GM18909 (cell line): ENCODE measurements at regions not wholly inside any gene's neighbourhood (a gene's known extent, or its start where the extent isn't known, plus 50 kb on each side); places are given as distances from the start of the nearest gene placed in this dataset.

ENCODE experiments used
- ATAC-seq: cut with Tn5 transposase; IDR thresholded peaks from one replicate; pipeline ENCODE4 v1.9.1; 2021; ENCODE audit warnings: mild to moderate bottlenecking; ENCODE audit not compliant: unreplicated experiment, poor library complexity

GRCh38 chr10:104574427-104574826 is 66.7 kb upstream of the SORCS3 start:
- ATAC-seq: no peak

GRCh38 chr10:104574838-104575237 is 66.3 kb upstream of the SORCS3 start:
- no peak for ATAC-seq

GRCh38 chr10:104576611-104577010 is 64.5 kb upstream of the SORCS3 start:
- ATAC-seq: no peak

- no peak for ATAC-seq
Observed at GRCh38 chr10:104577163-104577562, 63.9 kb upstream of the SORCS3 start.

GRCh38 chr10:104577861-104578521 is 63.1 kb upstream of the SORCS3 start:
- ATAC-seq: no peak

GRCh38 chr10:104578671-104579070 is 62.4 kb upstream of the SORCS3 start:
- no peak for ATAC-seq

GRCh38 chr10:104579136-104579535 is 62.0 kb upstream of the SORCS3 start:
- no peak for ATAC-seq

- ATAC-seq: no peak
Observed at GRCh38 chr10:104580321-104580720, 60.8 kb upstream of the SORCS3 start.

GRCh38 chr10:104580774-104581675 is 60.1 kb upstream of the SORCS3 start:
- ATAC-seq: peak; percentile 85

GRCh38 chr10:104581884-104582601 is 59.0 kb upstream of the SORCS3 start:
- no peak for ATAC-seq

GRCh38 chr10:104582602-104582951 is 58.5 kb upstream of the SORCS3 start:
- ATAC-seq: no peak

GRCh38 chr10:104582966-104583365 is 58.1 kb upstream of the SORCS3 start:
- no peak for ATAC-seq

- no peak for ATAC-seq
Observed at GRCh38 chr10:104584541-104584940, 56.5 kb upstream of the SORCS3 start.

GRCh38 chr10:104587751-104588150 is 53.3 kb upstream of the SORCS3 start:
- no peak for ATAC-seq

GRCh38 chr10:104589431-104589830 is 51.7 kb upstream of the SORCS3 start:
- no peak for ATAC-seq

GRCh38 chr10:104589871-104590270 is 51.2 kb upstream of the SORCS3 start:
- no peak for ATAC-seq
